Lower lobe of right lung (tissue), 2 donors: ENCODE measurements at regions not wholly inside any gene's neighbourhood (a gene's known extent, or its start where the extent isn't known, plus 50 kb on each side); places are given as distances from the start of the nearest gene placed in this dataset.

Source experiments
- ATAC-seq, 2 donors: fragments of 200-7000 bp; cut with Tn5 transposase; one replicate each; pipeline ENCODE4 v1.9.1; 2020 to 2022; ENCODE audit warnings: mild to moderate bottlenecking in 2 of 2, moderate library complexity in 2 of 2
- DNase-seq: peaks from one replicate; pipeline ENCODE4 v3.0.0-alpha.2; 2020
- H3K27ac ChIP-seq: fragments of 200-600 bp; one replicate; pipeline ENCODE4 v1.8.0; 2022
- H3K27me3 ChIP-seq: fragments of 200-600 bp; one replicate; pipeline ENCODE4 v1.8.0; 2022; ENCODE audit warnings: low read depth
- H3K36me3 ChIP-seq: fragments of 200-600 bp; one replicate; pipeline ENCODE4 v1.8.0; 2022; ENCODE audit warnings: mild to moderate bottlenecking
- H3K4me1 ChIP-seq: fragments of 200-600 bp; one replicate; pipeline ENCODE4 v1.8.0; 2022
- H3K4me3 ChIP-seq: fragments of 200-600 bp; one replicate; pipeline ENCODE4 v1.8.0; 2022; ENCODE audit warnings: mild to moderate bottlenecking
- H3K9me3 ChIP-seq: fragments of 200-600 bp; one replicate; pipeline ENCODE4 v1.8.0; 2022
- intact Hi-C: fragments of 100-400 bp; cut with DNase I; formaldehyde crosslinking; loops from one replicate; pipeline ENCODE4 v1.11.0; 2022
- TF ChIP-seq, protein P1 (sequence below): fragments of 200-600 bp; IDR thresholded peaks from one replicate; pipeline ENCODE4 v1.8.0; 2022; ENCODE audit warnings: antibody characterized with exemption, mild to moderate bottlenecking
- donor health status: DM: no; HTN: yes; CAD: no; lungs with severe emphysema.

DNA sequence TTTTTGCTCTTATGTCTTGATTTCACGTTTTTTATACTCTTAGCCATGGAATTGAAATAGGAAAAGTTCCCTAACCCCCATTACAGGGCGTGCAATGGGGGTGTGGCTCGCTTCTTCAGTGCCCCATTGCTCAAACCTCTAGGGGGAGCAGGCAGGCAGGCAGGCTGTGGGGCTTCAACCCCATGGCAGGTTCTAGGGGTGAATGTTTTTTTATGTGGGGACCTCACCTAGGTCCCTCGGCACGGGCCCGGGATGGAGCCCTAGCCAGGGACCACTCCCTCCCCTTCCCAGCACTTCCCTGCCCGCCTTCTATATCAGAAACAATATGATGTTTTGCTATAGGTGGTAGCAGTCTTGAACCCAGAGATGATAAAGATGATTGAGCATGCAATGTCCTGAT is 221.3 kb upstream of the SMC2 start:
- DNase-seq = no peak
- Histone ChIP-seq H3K9me3 (no peaks in the 10 kb centered on the region), H3K36me3 (no peaks in the 10 kb centered on the region), H3K4me3 (no peak overlapping the region), H3K27me3 (no peaks in the 10 kb centered on the region), H3K4me1 (no peaks in the 10 kb centered on the region), H3K27ac (no peak overlapping the region)
- intact Hi-C loops = no loop called here
- TF ChIP-seq, protein P1, sequence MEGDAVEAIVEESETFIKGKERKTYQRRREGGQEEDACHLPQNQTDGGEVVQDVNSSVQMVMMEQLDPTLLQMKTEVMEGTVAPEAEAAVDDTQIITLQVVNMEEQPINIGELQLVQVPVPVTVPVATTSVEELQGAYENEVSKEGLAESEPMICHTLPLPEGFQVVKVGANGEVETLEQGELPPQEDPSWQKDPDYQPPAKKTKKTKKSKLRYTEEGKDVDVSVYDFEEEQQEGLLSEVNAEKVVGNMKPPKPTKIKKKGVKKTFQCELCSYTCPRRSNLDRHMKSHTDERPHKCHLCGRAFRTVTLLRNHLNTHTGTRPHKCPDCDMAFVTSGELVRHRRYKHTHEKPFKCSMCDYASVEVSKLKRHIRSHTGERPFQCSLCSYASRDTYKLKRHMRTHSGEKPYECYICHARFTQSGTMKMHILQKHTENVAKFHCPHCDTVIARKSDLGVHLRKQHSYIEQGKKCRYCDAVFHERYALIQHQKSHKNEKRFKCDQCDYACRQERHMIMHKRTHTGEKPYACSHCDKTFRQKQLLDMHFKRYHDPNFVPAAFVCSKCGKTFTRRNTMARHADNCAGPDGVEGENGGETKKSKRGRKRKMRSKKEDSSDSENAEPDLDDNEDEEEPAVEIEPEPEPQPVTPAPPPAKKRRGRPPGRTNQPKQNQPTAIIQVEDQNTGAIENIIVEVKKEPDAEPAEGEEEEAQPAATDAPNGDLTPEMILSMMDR = no peak
- ATAC-seq = no peak

DNA sequence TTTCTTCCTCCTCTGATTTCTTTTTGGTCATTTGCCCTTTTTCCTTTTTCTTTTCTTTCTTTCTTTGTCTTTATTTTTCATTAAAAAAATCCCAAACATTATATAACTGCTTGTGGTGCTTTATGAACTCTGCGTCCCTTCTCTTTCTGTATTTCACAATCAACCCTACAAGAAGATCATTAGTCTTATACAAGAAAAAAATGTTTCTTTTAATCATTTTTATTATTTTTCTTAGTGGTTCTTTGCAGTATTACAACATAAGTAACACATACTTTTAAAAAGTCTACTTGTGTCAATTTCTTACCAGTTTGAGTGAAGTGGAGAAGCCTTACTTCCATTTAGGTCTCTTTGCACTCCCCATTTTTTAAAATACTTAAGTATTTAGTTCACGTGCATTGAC is 212.7 kb upstream of the SMC2 start:
- DNase-seq (no peak), ATAC-seq (no peak)
- no peak overlapping the region for H3K27ac ChIP-seq
- no peaks in the 10 kb centered on the region for H3K4me1 ChIP-seq
- H3K36me3 ChIP-seq = no peaks in the 10 kb centered on the region
- intact Hi-C loops = no loop called here
- H3K9me3 ChIP-seq = no peaks in the 10 kb centered on the region
- H3K27me3 ChIP-seq = no peaks in the 10 kb centered on the region
- TF ChIP-seq, protein P1 = no peak
- H3K4me3 ChIP-seq = no peak overlapping the region

DNA sequence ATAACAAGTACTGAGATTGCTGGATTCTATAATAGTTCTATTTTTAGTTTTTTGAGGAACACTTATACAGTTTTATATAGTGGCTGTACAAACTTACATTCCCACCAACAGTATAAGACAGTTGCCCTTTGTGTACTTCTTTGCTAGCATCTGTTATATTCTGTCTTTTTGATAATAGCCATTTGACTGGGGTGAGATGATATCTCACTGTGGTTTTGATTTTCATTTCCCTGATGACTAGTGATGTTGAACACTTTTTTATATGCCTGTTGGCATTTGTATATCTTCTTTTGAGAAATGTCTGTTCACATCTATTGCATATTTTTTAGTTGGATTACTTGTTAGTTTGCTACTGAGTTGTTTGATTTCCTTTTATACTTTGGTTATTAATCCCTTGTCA is 204.1 kb upstream of the SMC2 start:
- DNase-seq (no peak), ATAC-seq (no peak)
- no peak overlapping the region for H3K27ac ChIP-seq
- intact Hi-C loops = no loop called here
- no peaks in the 10 kb centered on the region for H3K9me3 ChIP-seq
- H3K27me3 ChIP-seq = no peaks in the 10 kb centered on the region
- no peaks in the 10 kb centered on the region for H3K36me3 ChIP-seq
- no peaks in the 10 kb centered on the region for H3K4me1 ChIP-seq
- H3K4me3 ChIP-seq = no peak overlapping the region
- TF ChIP-seq, protein P1 = no peak

DNA sequence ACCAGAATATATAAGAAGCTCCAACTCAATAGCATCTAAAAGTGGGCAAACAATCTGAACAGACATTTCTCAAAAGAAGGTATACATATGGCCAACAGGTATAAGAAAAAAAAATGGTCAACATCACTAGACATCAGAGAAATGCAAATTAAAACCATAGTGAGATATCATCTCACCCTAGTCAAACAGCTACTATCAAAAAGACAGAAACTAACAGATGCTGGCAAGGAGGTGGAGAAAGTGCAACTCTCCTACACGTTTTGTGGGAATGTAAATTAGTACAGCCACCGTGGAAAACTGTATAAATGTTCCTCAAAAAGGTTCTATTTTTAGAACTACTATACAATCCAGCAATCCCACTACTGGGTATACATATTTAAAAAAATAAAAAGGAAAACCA is 199.9 kb upstream of the SMC2 start:
- Histone ChIP-seq H3K4me1 (no peaks in the 10 kb centered on the region), H3K27me3 (no peaks in the 10 kb centered on the region), H3K27ac (no peak overlapping the region), H3K9me3 (no peaks in the 10 kb centered on the region), H3K36me3 (no peaks in the 10 kb centered on the region), H3K4me3 (no peak overlapping the region)
- TF ChIP-seq, protein P1 = no peak
- no peak for ATAC-seq
- no peak for DNase-seq
- intact Hi-C loops = no loop called here

DNA sequence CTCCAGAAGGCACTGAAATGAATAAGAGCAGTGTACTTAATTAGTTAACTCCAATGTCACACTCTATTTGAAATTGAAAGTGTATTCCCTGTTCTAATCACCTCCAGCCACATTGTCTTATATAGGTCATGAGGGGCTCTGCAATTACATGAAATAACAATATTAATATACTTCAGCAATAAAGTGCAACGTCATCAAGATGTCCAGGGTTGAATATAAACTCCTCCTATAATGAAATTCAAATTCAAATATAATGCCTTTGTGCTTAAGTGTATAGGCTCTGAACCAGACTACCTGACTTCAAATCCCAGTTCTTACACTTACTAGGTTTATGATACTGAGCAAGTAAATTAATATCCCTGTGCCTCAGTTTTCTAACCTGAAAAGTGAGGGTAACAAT is 195.6 kb upstream of the SMC2 start:
- no peaks in the 10 kb centered on the region for H3K27me3 ChIP-seq

More for the DNA sequence above, 195.6 kb upstream of the SMC2 start:
- ATAC-seq = no peak
- Histone ChIP-seq H3K4me1 (no peaks in the 10 kb centered on the region), H3K36me3 (no peaks in the 10 kb centered on the region), H3K9me3 (no peaks in the 10 kb centered on the region), H3K4me3 (no peak overlapping the region), H3K27ac (no peak overlapping the region)
- intact Hi-C loops = no loop called here
- TF ChIP-seq, protein P1 = no peak
- DNase-seq = no peak
